ENCODE measurements at regions not wholly inside any gene's neighbourhood (a gene's known extent, or its start where the extent isn't known, plus 50 kb on each side); places are given as distances from the start of the nearest gene placed in this dataset.
"Not testable (repeated sequence)": the region's sequence is repeated elsewhere in the genome, so short reads cannot be mapped to it uniquely, and the experiment has no call there.

DNA sequence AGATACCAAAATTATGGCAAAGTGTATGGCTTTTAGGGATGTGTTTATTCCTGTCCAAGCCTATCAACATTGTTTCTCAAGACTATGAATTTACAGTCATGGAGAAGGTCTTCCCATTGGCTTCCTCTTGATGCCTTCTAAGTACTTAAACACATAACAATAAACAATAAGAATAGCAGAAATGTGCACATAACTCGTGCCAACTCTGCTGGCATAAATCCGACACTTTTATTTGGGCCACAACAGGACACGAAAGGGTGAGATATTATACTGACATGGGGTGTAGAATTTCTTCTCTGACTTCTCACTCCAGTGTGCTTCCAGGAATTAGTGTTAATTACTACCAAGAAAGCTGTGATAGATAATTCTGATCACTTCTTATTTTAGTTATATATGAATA is 695.9 kb upstream of the SLC35B3 start:
- H3K4me3 ChIP-seq (replicated peaks in 1 of 3) = no peak overlapping the region
- H3K36me3 ChIP-seq = no peaks in the 10 kb centered on the region
- no peak for DNase-seq
- 51 to 73% methylated on average over 3 of the region's 3 CpGs for WGBS, 2 donors
- H3K9me3 ChIP-seq = no peaks in the 10 kb centered on the region
- H3K27ac ChIP-seq = no peak overlapping the region
- TF ChIP-seq, protein P1, sequence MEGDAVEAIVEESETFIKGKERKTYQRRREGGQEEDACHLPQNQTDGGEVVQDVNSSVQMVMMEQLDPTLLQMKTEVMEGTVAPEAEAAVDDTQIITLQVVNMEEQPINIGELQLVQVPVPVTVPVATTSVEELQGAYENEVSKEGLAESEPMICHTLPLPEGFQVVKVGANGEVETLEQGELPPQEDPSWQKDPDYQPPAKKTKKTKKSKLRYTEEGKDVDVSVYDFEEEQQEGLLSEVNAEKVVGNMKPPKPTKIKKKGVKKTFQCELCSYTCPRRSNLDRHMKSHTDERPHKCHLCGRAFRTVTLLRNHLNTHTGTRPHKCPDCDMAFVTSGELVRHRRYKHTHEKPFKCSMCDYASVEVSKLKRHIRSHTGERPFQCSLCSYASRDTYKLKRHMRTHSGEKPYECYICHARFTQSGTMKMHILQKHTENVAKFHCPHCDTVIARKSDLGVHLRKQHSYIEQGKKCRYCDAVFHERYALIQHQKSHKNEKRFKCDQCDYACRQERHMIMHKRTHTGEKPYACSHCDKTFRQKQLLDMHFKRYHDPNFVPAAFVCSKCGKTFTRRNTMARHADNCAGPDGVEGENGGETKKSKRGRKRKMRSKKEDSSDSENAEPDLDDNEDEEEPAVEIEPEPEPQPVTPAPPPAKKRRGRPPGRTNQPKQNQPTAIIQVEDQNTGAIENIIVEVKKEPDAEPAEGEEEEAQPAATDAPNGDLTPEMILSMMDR (IDR thresholded peaks at IDR 0.05) = no peak
- TF ChIP-seq POLR2A (IDR thresholded peaks at IDR 0.05) = no peak
- H3K27me3 ChIP-seq = no peaks in the 10 kb centered on the region
- intact Hi-C loops (cut with DNase I) = no loop called here
- no peaks in the 10 kb centered on the region for H3K4me1 ChIP-seq

DNA sequence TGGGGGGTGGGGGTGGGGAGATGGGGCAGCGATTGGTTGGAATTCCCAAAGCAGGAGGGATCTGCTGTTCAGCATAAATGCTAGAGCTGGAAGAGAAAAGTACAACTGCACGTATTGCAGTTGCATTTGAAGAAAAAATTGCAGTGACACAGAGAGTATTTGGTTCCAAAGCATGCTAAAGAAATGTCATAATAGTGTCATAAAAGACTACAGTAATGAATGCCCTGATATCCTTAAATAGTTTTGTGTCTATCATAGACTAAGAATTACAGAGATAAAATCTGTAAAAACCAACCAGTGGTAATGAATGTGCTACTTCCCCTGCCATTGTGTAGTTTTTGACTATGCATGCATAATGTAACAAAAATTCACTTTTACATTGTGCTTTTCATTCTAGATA is 693.6 kb upstream of the SLC35B3 start:
- H3K27me3 ChIP-seq = no peaks in the 10 kb centered on the region
- no peak for DNase-seq
- no peaks in the 10 kb centered on the region for H3K36me3 ChIP-seq
- no peak for TF ChIP-seq POLR2A (IDR thresholded peaks at IDR 0.05)
- TF ChIP-seq, protein P1 (IDR thresholded peaks at IDR 0.05) = no peak
- intact Hi-C loops (cut with DNase I) = no loop called here
- no peaks in the 10 kb centered on the region for H3K4me1 ChIP-seq
- H3K9me3 ChIP-seq = no peaks in the 10 kb centered on the region
- H3K27ac ChIP-seq = no peak overlapping the region
- WGBS, 2 donors = 77 to 83% methylated on average over 2 of the region's 2 CpGs
- no peak overlapping the region for H3K4me3 ChIP-seq (replicated peaks in 1 of 3)

DNA sequence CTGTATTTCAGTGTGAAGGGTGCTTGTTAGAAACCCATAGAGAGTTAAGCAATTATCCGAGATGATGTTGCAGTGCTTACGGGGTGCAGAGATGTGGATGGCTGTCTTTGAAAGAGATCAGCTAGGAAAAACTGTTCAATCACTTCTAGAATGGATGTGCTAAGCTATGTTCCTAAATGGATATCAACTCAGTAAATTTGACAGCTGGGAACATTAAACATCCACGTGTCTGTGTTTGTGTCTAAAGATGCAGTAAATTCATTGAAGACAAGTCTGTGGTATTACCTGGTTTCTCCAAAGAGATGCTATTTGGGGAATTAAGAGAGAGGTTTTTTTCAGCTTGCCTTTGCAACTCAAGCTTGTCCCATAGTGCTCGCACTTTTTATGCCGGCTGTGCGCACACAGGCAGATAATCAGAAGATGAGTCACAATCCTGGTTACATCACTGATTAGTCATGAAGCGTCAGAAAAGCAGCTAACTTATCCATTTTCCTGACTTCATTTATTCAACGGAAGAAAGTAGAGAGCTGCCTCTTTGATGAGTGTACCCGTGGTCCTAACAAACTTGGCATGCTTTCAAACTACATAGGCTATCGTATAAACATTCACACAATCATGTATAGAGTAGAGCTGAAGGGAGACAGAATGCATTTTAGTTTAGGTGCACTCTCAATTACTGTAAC is 691.7 kb upstream of the SLC35B3 start:
- Histone ChIP-seq H3K4me1 (no peaks in the 10 kb centered on the region), H3K4me3 (replicated peaks in 1 of 3) (no peak overlapping the region), H3K9me3 (no peaks in the 10 kb centered on the region), H3K27ac (no peak overlapping the region), H3K36me3 (no peaks in the 10 kb centered on the region), H3K27me3 (no peaks in the 10 kb centered on the region)
- DNase-seq = no peak
- TF ChIP-seq POLR2A (IDR thresholded peaks at IDR 0.05) = no peak
- TF ChIP-seq, protein P1 (IDR thresholded peaks at IDR 0.05) = no peak
- 73 to 78% methylated on average over 10 of the region's 10 CpGs for WGBS, 2 donors
- intact Hi-C loops (cut with DNase I) = no loop called here

DNA sequence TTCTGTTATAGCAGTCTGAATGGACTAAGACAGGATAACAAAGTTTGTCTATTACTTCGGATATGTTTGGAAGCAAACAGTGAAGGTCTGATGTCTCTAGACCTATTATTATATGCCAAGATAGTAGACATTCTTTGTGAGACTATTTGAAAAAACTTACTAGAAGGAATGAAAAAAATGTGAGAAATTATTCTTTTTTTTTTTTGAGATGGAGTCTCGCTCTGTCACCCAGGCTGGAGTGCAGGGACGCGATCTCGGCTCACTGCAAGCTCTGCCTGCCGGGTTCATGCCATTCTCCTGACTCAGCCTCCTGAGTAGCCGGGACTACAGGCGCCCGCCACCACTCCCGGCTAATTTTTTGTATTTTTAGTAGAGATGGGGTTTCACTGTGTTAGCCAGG is 690.7 kb upstream of the SLC35B3 start:
- H3K27ac ChIP-seq; H3K27me3 ChIP-seq; H3K4me1 ChIP-seq; DNase-seq; H3K36me3 ChIP-seq; H3K9me3 ChIP-seq; H3K4me3 ChIP-seq (replicated peaks in 1 of 3); intact Hi-C loops (cut with DNase I): not testable (repeated sequence)
- WGBS, 2 donors = 91 to 93% methylated on average over 10 of the region's 10 CpGs

DNA sequence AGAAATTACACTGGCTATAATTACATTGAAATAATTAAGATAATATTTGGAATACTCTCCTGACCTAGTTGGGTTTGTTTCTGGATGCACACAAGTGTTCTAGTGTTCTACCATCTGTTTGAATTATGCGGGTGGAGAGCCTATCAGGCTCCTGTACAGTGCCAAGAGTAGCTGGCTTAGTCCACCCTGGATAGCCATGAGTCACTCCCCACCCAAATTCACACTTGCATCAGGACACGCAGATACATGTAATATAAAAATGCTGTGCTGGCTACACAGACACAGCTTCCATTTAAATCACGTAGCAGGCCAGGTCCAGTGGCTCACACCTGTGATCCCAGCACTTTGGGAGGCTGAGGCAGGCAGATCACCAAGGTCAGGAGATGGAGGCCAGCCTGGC is 686.2 kb upstream of the SLC35B3 start:
- Histone ChIP-seq H3K4me3 (replicated peaks in 1 of 3) (no peak overlapping the region), H3K4me1 (no peaks in the 10 kb centered on the region), H3K27ac (no peak overlapping the region), H3K9me3 (no peaks in the 10 kb centered on the region), H3K36me3 (no peaks in the 10 kb centered on the region), H3K27me3 (no peaks in the 10 kb centered on the region)
- DNase-seq = no peak
- WGBS, 2 donors = 72 to 83% methylated on average over 3 of the region's 3 CpGs
- intact Hi-C loops (cut with DNase I) = no loop called here
- no peak for TF ChIP-seq POLR2A (IDR thresholded peaks at IDR 0.05)
- TF ChIP-seq, protein P1 (IDR thresholded peaks at IDR 0.05) = no peak
